Liver (tissue), 8 donors: ENCODE measurements at regions not wholly inside any gene's neighbourhood (a gene's known extent, or its start where the extent isn't known, plus 50 kb on each side); places are given as distances from the start of the nearest gene placed in this dataset.

Experiments used
- DNase-seq: peaks from one replicate; pipeline ENCODE4 v3.0.0-alpha.2; 2017; ENCODE audit warnings: low spot score
- H3K27ac ChIP-seq, 2 donors: one replicate each; pipeline ENCODE4 v1.7.0; 2013; ENCODE audit warnings: inconsistent platforms in 2 of 2, low read length in 2 of 2, control low read depth in 1 of 2, low read depth in 1 of 2, mild to moderate bottlenecking in 1 of 2
- H3K27me3 ChIP-seq, 4 donors: one replicate each; pipeline versions ENCODE4 v1.6.1 to v1.7.0; 2013; ENCODE audit warnings: low read length in 3 of 4, inconsistent platforms in 1 of 4, mild to moderate bottlenecking in 1 of 4, moderate library complexity in 1 of 4; ENCODE audit not compliant: control insufficient read depth in 4 of 4, insufficient read depth in 4 of 4
- H3K36me3 ChIP-seq, 4 donors: one replicate each; pipeline versions ENCODE4 v1.6.1 to v1.7.0; 2013; ENCODE audit warnings: low read length in 3 of 4, mild to moderate bottlenecking in 3 of 4, low read depth in 1 of 4, moderate library complexity in 1 of 4; ENCODE audit not compliant: control insufficient read depth in 4 of 4, insufficient read depth in 3 of 4
- H3K4me1 ChIP-seq, 4 donors: one replicate each; pipeline versions ENCODE4 v1.6.1 to v1.7.0; 2013; ENCODE audit warnings: low read length in 3 of 4, mild to moderate bottlenecking in 3 of 4, moderate library complexity in 1 of 4; ENCODE audit not compliant: control insufficient read depth in 4 of 4, insufficient read depth in 4 of 4
- H3K4me3 ChIP-seq, 3 donors: one replicate each; pipeline versions ENCODE4 v1.6.1 to v1.7.0; 2013; ENCODE audit warnings: low read length in 3 of 3, control low read depth in 1 of 3, low read depth in 1 of 3, mild to moderate bottlenecking in 1 of 3
- H3K9ac ChIP-seq, 2 donors: one replicate each; pipeline ENCODE4 v1.7.0; 2013; ENCODE audit warnings: low read length in 2 of 2, mild to moderate bottlenecking in 2 of 2, moderate library complexity in 2 of 2, control low read depth in 1 of 2, low read depth in 1 of 2
- H3K9me3 ChIP-seq, 4 donors: one replicate each; pipeline versions ENCODE4 v1.6.1 to v1.7.0; 2013; ENCODE audit warnings: low read length in 3 of 4; ENCODE audit not compliant: control insufficient read depth in 4 of 4
- ATF3 ChIP-seq: IDR thresholded peaks from 2 replicates; pipeline ENCODE4 v1.6.1; 2016; ENCODE audit warnings: antibody characterized with exemption
- CTCF ChIP-seq: fragments of 150-350 bp; IDR thresholded peaks from 2 replicates; pipeline ENCODE4 v1.5.1; 2017; ENCODE audit warnings: improper control_type of control experiment, low read depth, low read length; ENCODE audit not compliant: missing input control
- EGR1 ChIP-seq, 2 donors: IDR thresholded peaks; 2 replicates each; pipeline ENCODE4 v1.6.1; 2016 to 2018; ENCODE audit warnings: antibody characterized with exemption in 2 of 2, low read depth in 2 of 2
- FOXA1 ChIP-seq: IDR thresholded peaks from 2 replicates; pipeline ENCODE4 v1.6.1; 2016; ENCODE audit warnings: antibody characterized with exemption
- FOXA2 ChIP-seq: IDR thresholded peaks from 2 replicates; pipeline ENCODE4 v1.6.1; 2016; ENCODE audit warnings: antibody characterized with exemption
- HNF4A ChIP-seq, 2 donors: conservative IDR thresholded peaks; 2 replicates each; pipeline ENCODE4 v1.6.1; 2016; ENCODE audit warnings: antibody characterized with exemption in 2 of 2, mild to moderate bottlenecking in 2 of 2
- HNF4G ChIP-seq: IDR thresholded peaks from 2 replicates; pipeline ENCODE4 v1.6.1; 2016; ENCODE audit warnings: antibody characterized with exemption
- JUND ChIP-seq, 2 donors: IDR thresholded peaks; 2 replicates each; pipeline ENCODE4 v1.6.1; 2016; ENCODE audit warnings: antibody characterized with exemption in 2 of 2
- MAX ChIP-seq: IDR thresholded peaks from 2 replicates; pipeline ENCODE4 v1.6.1; 2016; ENCODE audit warnings: antibody characterized with exemption
- NR2F2 ChIP-seq: IDR thresholded peaks from 2 replicates; pipeline ENCODE4 v1.6.1; 2016; ENCODE audit warnings: antibody characterized with exemption
- RAD21 ChIP-seq, 2 donors: IDR thresholded peaks; 2 replicates each; pipeline ENCODE4 v1.6.1; 2016; ENCODE audit warnings: antibody characterized with exemption in 2 of 2, mild to moderate bottlenecking in 2 of 2
- REST ChIP-seq: IDR thresholded peaks from 2 replicates; pipeline ENCODE4 v1.6.1; 2016; ENCODE audit warnings: antibody characterized with exemption, mild to moderate bottlenecking
- RXRA ChIP-seq, 2 donors: IDR thresholded peaks; 2 replicates each; pipeline ENCODE4 v1.6.1; 2017 to 2018; ENCODE audit warnings: antibody characterized with exemption in 2 of 2, mild to moderate bottlenecking in 1 of 2
- SP1 ChIP-seq: IDR thresholded peaks from 2 replicates; pipeline ENCODE4 v1.6.1; 2018; ENCODE audit warnings: antibody characterized with exemption, mild to moderate bottlenecking
- YY1 ChIP-seq: IDR thresholded peaks from 2 replicates; pipeline ENCODE4 v1.6.1; 2016; ENCODE audit warnings: antibody characterized with exemption, mild to moderate bottlenecking
- ZBTB33 ChIP-seq: IDR thresholded peaks from 2 replicates; pipeline ENCODE4 v1.6.1; 2016; ENCODE audit warnings: antibody characterized with exemption
- WGBS: extraction: QIAGEN DNeasy Blood & Tissue Kit; methylation state at CpG from one replicate; pipeline ENCODE4 v1.1.7; 2013; 5-methylcytosine and 5-hydroxymethylcytosine counted together
- donor health status: healthy.
- donor health status: healthy.
- donor health status: healthy.
- donor health status: healthy.
- donor health status: healthy.

DNA sequence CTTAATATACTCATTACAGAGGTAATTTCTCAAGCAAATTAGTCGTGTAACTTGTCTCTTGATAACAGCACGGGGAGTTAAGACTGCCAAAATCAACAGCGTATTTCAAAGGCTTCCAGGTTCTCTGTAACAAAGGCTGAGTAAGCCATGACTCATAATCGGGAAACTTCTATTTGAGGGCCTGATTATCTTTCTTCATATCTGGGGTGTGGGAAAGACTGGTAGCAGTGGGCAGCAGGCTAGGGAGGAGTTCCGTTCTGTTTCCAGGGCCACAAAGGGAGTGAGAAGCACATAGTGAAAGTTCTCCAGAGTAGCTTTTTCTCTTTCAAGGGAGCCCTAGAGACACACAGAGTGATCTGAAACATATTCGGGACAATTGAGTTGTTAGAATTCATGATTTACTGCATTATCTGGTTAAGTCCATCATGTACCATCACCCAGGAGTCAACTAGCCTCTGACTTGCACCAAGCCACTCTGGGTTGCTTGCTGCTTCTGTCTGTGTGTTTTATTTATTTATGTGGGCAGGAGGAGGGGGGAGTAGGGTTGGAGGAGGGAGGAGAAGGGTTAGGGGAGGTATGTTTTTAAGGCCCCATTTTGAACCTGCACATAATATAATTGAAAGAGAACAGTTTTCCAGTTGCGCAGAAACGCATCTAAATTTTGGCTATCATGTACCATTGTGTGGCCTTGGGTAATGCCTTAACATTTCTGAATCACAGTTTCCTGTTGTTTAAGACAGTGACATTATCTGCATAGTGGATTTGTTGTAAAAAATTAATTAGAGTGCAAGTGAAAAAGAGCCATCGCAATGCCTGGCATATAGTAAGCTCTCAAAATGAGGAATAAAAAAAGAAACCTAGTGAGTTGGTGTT lies 80.5 kb upstream of the ITPRID2 start:
- H3K4me3 ChIP-seq: no peak overlapping the region
- no peaks in the 10 kb centered on the region for H3K9me3 ChIP-seq
- no peak for TF ChIP-seq YY1
- peak; percentile 15 for TF ChIP-seq SP1
- TF ChIP-seq JUND (IDR thresholded peaks at IDR 0.05): peak; percentile 64 to 72
- 54% methylated on average over 9 of the region's 9 CpGs for WGBS
- H3K4me1 ChIP-seq: no peaks in the 10 kb centered on the region
- DNase-seq: no peak
- no peak overlapping the region for H3K27ac ChIP-seq
- H3K9ac ChIP-seq: no peak overlapping the region
- H3K36me3 ChIP-seq: no peaks in the 10 kb centered on the region
- H3K27me3 ChIP-seq: no peaks in the 10 kb centered on the region

DNA sequence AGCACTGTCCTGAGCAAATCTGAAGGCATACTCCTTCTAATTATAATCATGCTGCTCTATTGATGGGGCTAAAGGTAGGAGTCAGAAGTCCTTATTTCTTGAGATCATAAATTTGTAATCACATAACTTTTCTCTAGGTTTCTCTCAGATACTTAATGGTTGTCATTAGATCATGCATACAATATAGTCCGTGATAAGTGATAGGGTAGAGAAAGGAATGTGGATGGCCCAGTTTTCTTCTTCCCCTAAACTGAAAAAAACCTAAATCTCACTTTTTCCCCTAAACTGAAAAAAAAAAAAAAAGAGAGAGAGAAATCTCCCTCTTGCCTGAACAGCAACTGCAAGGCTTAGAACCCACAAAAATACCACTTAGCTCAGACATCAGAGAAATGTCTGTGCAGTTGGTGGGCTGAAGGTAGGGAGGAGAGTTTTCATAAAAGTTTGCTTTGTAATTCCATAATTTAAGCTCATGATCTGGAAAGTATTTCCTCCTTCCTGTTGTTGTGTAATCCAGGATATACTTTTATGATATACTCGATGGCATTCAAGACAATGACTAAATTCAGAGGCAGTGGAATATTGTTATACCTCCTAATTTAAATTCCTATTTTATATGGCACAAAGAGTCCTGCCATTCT lies 79.3 kb upstream of the ITPRID2 start:
- no peak for DNase-seq
- H3K27ac ChIP-seq: no peak overlapping the region
- no peaks in the 10 kb centered on the region for H3K36me3 ChIP-seq
- no peak for TF ChIP-seq NR2F2
- TF ChIP-seq ZBTB33: no peak
- no peak for TF ChIP-seq YY1
- H3K4me1 ChIP-seq: no peaks in the 10 kb centered on the region
- H3K4me3 ChIP-seq: no peak overlapping the region
- WGBS: 68% methylated on average over 2 of the region's 2 CpGs
- no peaks in the 10 kb centered on the region for H3K9me3 ChIP-seq
- H3K9ac ChIP-seq: no peak overlapping the region
- H3K27me3 ChIP-seq: no peaks in the 10 kb centered on the region

- 88% methylated on average over 3 of the region's 3 CpGs for WGBS
- Histone ChIP-seq H3K9ac (no peak overlapping the region), H3K9me3 (no peaks in the 10 kb centered on the region), H3K36me3 (no peaks in the 10 kb centered on the region), H3K4me3 (no peak overlapping the region), H3K27me3 (no peaks in the 10 kb centered on the region), H3K4me1 (no peaks in the 10 kb centered on the region), H3K27ac (no peak overlapping the region)
- TF ChIP-seq SP1 (no peak), ZBTB33 (no peak), RAD21 (IDR thresholded peaks at IDR 0.05) (no peak), CTCF (no peak), FOXA2 (no peak), EGR1 (IDR thresholded peaks at IDR 0.05; ENCODE audit: low read depth in 2 of 2) (no peak), REST (no peak), ATF3 (no peak), HNF4A (conservative IDR thresholded peaks at IDR 0.05) (no peak), NR2F2 (no peak), MAX (no peak), YY1 (no peak), RXRA (IDR thresholded peaks at IDR 0.05) (no peak), HNF4G (no peak), FOXA1 (no peak)
- no peak for DNase-seq
Observed at GRCh38 chr2:181814057-181814491, 77.5 kb upstream of the ITPRID2 start.
